Endodermal cell (in vitro differentiated cells): ENCODE measurements at regions not wholly inside any gene's neighbourhood (a gene's known extent, or its start where the extent isn't known, plus 50 kb on each side); places are given as distances from the start of the nearest gene placed in this dataset.

Experiments used
- DNase-seq: peaks from one replicate; pipeline ENCODE4 v3.0.0-alpha.2; 2017
- H3K27ac ChIP-seq: 2 replicates; pipeline ENCODE4 v1.5.1; 2013; ENCODE audit warnings: mild to moderate bottlenecking, low read depth, low read length, moderate library complexity
- H3K27me3 ChIP-seq: 2 replicates; pipeline ENCODE4 v1.6.1; 2013; ENCODE audit warnings: mild to moderate bottlenecking, low read length, moderate library complexity; ENCODE audit not compliant: insufficient read depth, control insufficient read depth, poor library complexity, severe bottlenecking
- H3K36me3 ChIP-seq: 2 replicates; pipeline ENCODE4 v1.7.0; 2013; ENCODE audit warnings: mild to moderate bottlenecking, low read length, moderate library complexity; ENCODE audit not compliant: control insufficient read depth, insufficient read depth
- H3K4me1 ChIP-seq: one replicate; pipeline ENCODE4 v1.7.0; 2013; ENCODE audit warnings: low read length; ENCODE audit not compliant: control insufficient read depth, insufficient read depth
- H3K4me3 ChIP-seq: 2 replicates; pipeline ENCODE4 v1.5.1; 2013; ENCODE audit warnings: mild to moderate bottlenecking, low read length, moderate library complexity
- H3K9ac ChIP-seq: 2 replicates; pipeline ENCODE4 v1.6.1; 2013; ENCODE audit warnings: mild to moderate bottlenecking, low read length, moderate library complexity; ENCODE audit not compliant: poor library complexity, severe bottlenecking; ENCODE audit errors: extremely low read depth
- H3K9me3 ChIP-seq: 2 replicates; pipeline ENCODE4 v1.6.1; 2013; ENCODE audit warnings: mild to moderate bottlenecking, low read length, moderate library complexity; ENCODE audit not compliant: control insufficient read depth
- H3K27ac Mint-ChIP-seq: 2 replicates; pipeline ENCODE4 v1.8.0; 2020; ENCODE audit warnings: mixed read lengths
- H3K27me3 Mint-ChIP-seq: 2 replicates; pipeline ENCODE4 v1.8.0; 2021; ENCODE audit warnings: mild to moderate bottlenecking, mixed read lengths; ENCODE audit not compliant: insufficient read depth
- H3K36me3 Mint-ChIP-seq: 2 replicates; pipeline ENCODE4 v1.8.0; 2020; ENCODE audit warnings: low read depth, mixed read lengths
- H3K4me1 Mint-ChIP-seq: 2 replicates; pipeline ENCODE4 v1.8.0; 2020; ENCODE audit warnings: mixed read lengths
- H3K4me3 Mint-ChIP-seq: 2 replicates; pipeline ENCODE4 v1.8.0; 2020; ENCODE audit warnings: mild to moderate bottlenecking, moderate library complexity, mixed read lengths
- H3K9me3 Mint-ChIP-seq: 2 replicates; pipeline ENCODE4 v1.8.0; 2020; ENCODE audit warnings: mild to moderate bottlenecking, mixed read lengths
- WGBS, 2 experiments: methylation state at CpG; one replicate each; pipeline versions ENCODE4 v1.1.5 to v1.1.7; 2013; ENCODE audit warnings: missing lambda C conversion rate in 2 of 2, mixed read lengths in 1 of 2; ENCODE audit not compliant: insufficient coverage in 1 of 2, insufficient read length in 1 of 2; 5-methylcytosine and 5-hydroxymethylcytosine counted together
- TF ChIP-seq, protein P1 (sequence below): fragments of 200-600 bp; sonication (generic); conservative IDR thresholded peaks from 2 replicates; pipeline ENCODE4 v1.5.0; 2021; ENCODE audit warnings: antibody characterized with exemption, mild to moderate bottlenecking

DNA sequence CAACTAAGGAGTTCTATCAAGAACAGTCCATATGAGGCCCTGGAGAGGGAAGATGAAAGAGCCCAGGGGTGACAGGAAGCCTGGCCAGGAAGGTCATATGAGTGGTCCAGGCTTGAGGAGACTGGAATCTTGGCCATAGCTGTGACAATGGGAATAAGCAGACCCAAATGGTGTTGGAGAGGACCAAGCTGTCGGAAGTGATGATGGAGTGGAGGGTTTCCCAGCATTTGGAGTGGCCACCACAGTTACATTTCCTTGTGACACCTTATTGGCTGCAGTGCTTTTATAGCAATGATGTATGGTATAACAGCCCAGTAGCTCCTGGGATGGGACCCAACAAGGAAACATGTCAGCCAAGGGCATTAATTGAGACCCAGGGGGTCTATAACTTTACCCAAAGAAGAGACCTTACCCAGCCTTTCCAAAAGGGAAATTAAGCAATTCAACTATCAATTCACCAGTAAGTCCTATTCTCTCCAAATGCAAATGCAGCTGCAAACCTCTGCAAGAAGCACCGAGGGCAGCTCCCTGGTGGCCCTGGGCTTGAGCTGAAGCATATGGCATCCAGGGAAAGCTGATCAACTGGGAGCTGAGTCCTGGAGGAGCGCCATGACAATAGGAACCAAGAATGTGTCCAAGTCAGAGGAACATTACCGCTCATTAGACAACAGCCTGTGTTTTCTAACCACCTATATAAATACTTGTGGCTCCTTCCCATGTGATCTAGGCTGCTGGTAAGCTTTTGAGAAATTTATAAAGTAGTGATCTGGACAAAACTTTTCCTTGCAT, 219.4 kb downstream of the SOD2 start:
- TF ChIP-seq, protein P1, sequence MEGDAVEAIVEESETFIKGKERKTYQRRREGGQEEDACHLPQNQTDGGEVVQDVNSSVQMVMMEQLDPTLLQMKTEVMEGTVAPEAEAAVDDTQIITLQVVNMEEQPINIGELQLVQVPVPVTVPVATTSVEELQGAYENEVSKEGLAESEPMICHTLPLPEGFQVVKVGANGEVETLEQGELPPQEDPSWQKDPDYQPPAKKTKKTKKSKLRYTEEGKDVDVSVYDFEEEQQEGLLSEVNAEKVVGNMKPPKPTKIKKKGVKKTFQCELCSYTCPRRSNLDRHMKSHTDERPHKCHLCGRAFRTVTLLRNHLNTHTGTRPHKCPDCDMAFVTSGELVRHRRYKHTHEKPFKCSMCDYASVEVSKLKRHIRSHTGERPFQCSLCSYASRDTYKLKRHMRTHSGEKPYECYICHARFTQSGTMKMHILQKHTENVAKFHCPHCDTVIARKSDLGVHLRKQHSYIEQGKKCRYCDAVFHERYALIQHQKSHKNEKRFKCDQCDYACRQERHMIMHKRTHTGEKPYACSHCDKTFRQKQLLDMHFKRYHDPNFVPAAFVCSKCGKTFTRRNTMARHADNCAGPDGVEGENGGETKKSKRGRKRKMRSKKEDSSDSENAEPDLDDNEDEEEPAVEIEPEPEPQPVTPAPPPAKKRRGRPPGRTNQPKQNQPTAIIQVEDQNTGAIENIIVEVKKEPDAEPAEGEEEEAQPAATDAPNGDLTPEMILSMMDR = no peak
- WGBS, 2 experiments = 72 to 75% methylated on average over 2 to 4 of the region's 4 CpGs
- Mint-ChIP-seq H3K4me1 (no peaks in the 10 kb centered on the region), H3K4me3 (no peak overlapping the region), H3K9me3 (peaks cover 9% of the 10 kb centered on the region), H3K36me3 (no peaks in the 10 kb centered on the region), H3K27me3 (peaks cover 1% of the 10 kb centered on the region), H3K27ac (no peak overlapping the region)
- Histone ChIP-seq H3K27me3 (no peaks in the 10 kb centered on the region), H3K9ac (no peak overlapping the region), H3K27ac (no peak overlapping the region), H3K9me3 (peaks cover 33% of the 10 kb centered on the region), H3K36me3 (no peaks in the 10 kb centered on the region), H3K4me3 (no peak overlapping the region), H3K4me1 (no peaks in the 10 kb centered on the region)
- DNase-seq = no peak

DNA sequence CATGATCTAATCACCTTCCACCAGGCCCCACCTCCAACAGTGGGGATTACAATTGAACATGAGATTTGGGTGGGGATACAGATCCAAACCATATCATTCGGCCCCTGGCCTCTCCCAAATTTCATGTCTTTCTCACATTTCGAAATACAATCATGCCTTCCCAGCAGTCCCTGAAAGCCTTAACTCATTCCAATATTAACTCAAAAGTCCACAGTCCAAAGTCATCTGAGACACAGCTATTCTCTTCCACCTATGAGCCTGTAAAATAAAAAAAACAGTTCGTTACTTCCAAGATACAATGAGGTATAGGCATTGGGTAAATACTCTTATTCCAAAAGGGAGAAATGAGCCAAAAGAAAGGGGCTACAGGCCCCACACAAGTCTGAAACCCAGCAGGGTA, 222.6 kb downstream of the SOD2 start:
- peaks cover 4% of the 10 kb centered on the region for H3K27me3 Mint-ChIP-seq
- no peak for DNase-seq
- H3K27ac ChIP-seq = no peak overlapping the region
- no peak overlapping the region for H3K27ac Mint-ChIP-seq
- H3K9me3 ChIP-seq = peaks cover 28% of the 10 kb centered on the region
- H3K36me3 ChIP-seq = no peaks in the 10 kb centered on the region
- TF ChIP-seq, protein P1 = no peak
- H3K4me1 ChIP-seq = no peaks in the 10 kb centered on the region
- H3K27me3 ChIP-seq = no peaks in the 10 kb centered on the region
- H3K4me1 Mint-ChIP-seq = no peaks in the 10 kb centered on the region
- H3K4me3 Mint-ChIP-seq = no peak overlapping the region
- H3K36me3 Mint-ChIP-seq = no peaks in the 10 kb centered on the region
- no peak overlapping the region for H3K4me3 ChIP-seq
- H3K9me3 Mint-ChIP-seq = peaks cover 8% of the 10 kb centered on the region
- 73 to 86% methylated on average over 1 to 3 of the region's 3 CpGs for WGBS, 2 experiments
- no peak overlapping the region for H3K9ac ChIP-seq

DNA sequence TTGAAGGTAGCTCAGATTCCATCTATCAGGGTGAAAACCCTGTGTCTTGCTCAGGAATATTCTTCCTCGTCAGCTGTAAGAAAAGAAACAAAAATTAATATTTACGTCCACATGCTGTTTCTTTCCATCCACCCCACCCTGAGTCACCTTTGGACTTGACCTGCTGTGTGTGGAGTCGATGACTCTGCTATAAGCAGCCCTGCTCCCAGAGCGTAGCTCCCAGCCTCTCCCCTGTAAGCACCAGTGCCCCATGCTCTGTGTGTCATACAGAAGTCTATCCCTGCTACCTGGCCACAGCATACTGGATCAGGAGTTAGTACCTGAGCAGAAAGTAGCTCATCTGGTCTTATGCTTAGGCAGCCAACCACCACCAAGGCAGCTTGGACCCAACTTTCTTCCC, 223.6 kb downstream of the SOD2 start:
- peaks cover 4% of the 10 kb centered on the region for H3K27me3 Mint-ChIP-seq
- Histone ChIP-seq H3K4me3 (no peak overlapping the region), H3K36me3 (no peaks in the 10 kb centered on the region), H3K27me3 (no peaks in the 10 kb centered on the region), H3K27ac (no peak overlapping the region), H3K4me1 (no peaks in the 10 kb centered on the region), H3K9ac (no peak overlapping the region), H3K9me3 (peaks cover 27% of the 10 kb centered on the region)
- H3K9me3 Mint-ChIP-seq = peaks cover 8% of the 10 kb centered on the region
- 78 to 88% methylated on average over 3 to 4 of the region's 4 CpGs for WGBS, 2 experiments
- no peak for DNase-seq
- H3K4me3 Mint-ChIP-seq = no peak overlapping the region
- H3K36me3 Mint-ChIP-seq = no peaks in the 10 kb centered on the region
- H3K27ac Mint-ChIP-seq = no peak overlapping the region
- TF ChIP-seq, protein P1 = no peak
- H3K4me1 Mint-ChIP-seq = no peaks in the 10 kb centered on the region
